GM23338 (cell line): ENCODE measurements at regions not wholly inside any gene's neighbourhood (a gene's known extent, or its start where the extent isn't known, plus 50 kb on each side); places are given as distances from the start of the nearest gene placed in this dataset.

ENCODE experiments used
- CTCF ChIP-seq, 2 experiments: fragments of 200-600 bp in 1 of 2; sonication (generic) in 1 of 2; conservative IDR thresholded peaks; 2 replicates each; pipeline versions ENCODE4 v1.5.1 to v1.6.1; 2016 to 2017; ENCODE audit warnings: antibody characterized with exemption in 2 of 2, low read depth in 2 of 2, mild to moderate bottlenecking in 2 of 2, moderate library complexity in 1 of 2
- EZH2 ChIP-seq: fragments of 200-600 bp; sonication (generic); IDR thresholded peaks from one replicate; pipeline ENCODE4 v1.8.0; 2017; ENCODE audit warnings: antibody characterized with exemption, mild to moderate bottlenecking, low read depth; ENCODE audit not compliant: unreplicated experiment
- EZH2phosphoT487 ChIP-seq: fragments of 200-600 bp; sonication (generic); IDR thresholded peaks from one replicate; pipeline ENCODE4 v1.8.1; 2018; ENCODE audit warnings: antibody characterized with exemption; ENCODE audit not compliant: unreplicated experiment
- POLR2AphosphoS5 ChIP-seq: IDR thresholded peaks from 2 replicates; pipeline ENCODE4 v1.6.1; 2016; ENCODE audit warnings: antibody characterized with exemption, low read depth
- REST ChIP-seq: IDR thresholded peaks from one replicate; pipeline ENCODE4 v1.6.1; 2018; ENCODE audit warnings: antibody characterized with exemption; ENCODE audit not compliant: unreplicated experiment

- TF ChIP-seq EZH2 (no peak), CTCF (conservative IDR thresholded peaks at IDR 0.05; ENCODE audit: low read depth in 2 of 2) (no peak), REST (no peak), POLR2AphosphoS5 (no peak), EZH2phosphoT487 (no peak)
Observed at GRCh38 chr7:96558093-96558492, 151.6 kb downstream of the SEM1 start.
